PC-3 (cell line): ENCODE measurements at regions not wholly inside any gene's neighbourhood (a gene's known extent, or its start where the extent isn't known, plus 50 kb on each side); places are given as distances from the start of the nearest gene placed in this dataset.

Experiments used
- EZH2 ChIP-seq: fragments of 300-600 bp; sonication (generic); IDR thresholded peaks from one replicate; pipeline ENCODE4 v1.6.1; 2017; ENCODE audit warnings: antibody characterized with exemption, mild to moderate bottlenecking, low read length; ENCODE audit not compliant: unreplicated experiment
- TF ChIP-seq, protein P1 (sequence below): fragments of 300-600 bp; sonication (generic); conservative IDR thresholded peaks from 2 replicates; pipeline ENCODE4 v1.5.1; 2017; ENCODE audit warnings: antibody characterized with exemption, low read depth, mild to moderate bottlenecking, low read length

DNA sequence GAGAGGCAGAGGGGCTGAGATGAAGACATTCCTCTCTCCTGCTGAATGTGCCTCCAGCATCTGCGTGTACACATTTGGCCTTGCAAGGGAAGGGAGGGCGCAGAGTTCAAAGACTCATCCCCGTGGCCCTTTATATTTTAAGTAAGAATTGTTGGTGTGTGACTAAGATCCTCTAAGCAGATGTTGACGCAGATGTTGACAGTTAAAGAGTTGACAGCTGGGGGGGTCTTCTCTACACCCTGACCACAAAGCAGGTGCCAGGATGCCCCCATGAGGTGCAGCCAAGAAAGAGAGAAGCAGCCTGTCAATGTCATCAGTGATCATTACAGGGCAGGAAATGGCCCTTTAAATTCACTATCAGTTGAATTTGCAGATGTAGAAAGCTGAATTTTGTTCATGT lies 262.9 kb downstream of the IRX1 start:
- TF ChIP-seq, protein P1, sequence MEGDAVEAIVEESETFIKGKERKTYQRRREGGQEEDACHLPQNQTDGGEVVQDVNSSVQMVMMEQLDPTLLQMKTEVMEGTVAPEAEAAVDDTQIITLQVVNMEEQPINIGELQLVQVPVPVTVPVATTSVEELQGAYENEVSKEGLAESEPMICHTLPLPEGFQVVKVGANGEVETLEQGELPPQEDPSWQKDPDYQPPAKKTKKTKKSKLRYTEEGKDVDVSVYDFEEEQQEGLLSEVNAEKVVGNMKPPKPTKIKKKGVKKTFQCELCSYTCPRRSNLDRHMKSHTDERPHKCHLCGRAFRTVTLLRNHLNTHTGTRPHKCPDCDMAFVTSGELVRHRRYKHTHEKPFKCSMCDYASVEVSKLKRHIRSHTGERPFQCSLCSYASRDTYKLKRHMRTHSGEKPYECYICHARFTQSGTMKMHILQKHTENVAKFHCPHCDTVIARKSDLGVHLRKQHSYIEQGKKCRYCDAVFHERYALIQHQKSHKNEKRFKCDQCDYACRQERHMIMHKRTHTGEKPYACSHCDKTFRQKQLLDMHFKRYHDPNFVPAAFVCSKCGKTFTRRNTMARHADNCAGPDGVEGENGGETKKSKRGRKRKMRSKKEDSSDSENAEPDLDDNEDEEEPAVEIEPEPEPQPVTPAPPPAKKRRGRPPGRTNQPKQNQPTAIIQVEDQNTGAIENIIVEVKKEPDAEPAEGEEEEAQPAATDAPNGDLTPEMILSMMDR: no peak
- TF ChIP-seq EZH2: no peak
